Umbilical cord (tissue), 1 donor: ENCODE measurements at regions not wholly inside any gene's neighbourhood (a gene's known extent, or its start where the extent isn't known, plus 50 kb on each side); places are given as distances from the start of the nearest gene placed in this dataset.

ENCODE experiments used
- DNase-seq: peaks from one replicate; pipeline ENCODE4 v3.0.0-alpha.2; 2015; ENCODE audit warnings: low spot score

GRCh38 chr1:3954170-3955169 is 54.4 kb upstream of the C1orf174 start:
- DNase-seq, result no peak

- DNase-seq, result no peak
Observed at GRCh38 chr1:3955196-3955772, 55.2 kb upstream of the C1orf174 start.

- no peak for DNase-seq
Observed at GRCh38 chr1:3956527-3957170, 56.6 kb upstream of the C1orf174 start.

GRCh38 chr1:3959361-3959760 is 59.3 kb upstream of the C1orf174 start:
- DNase-seq, result no peak

GRCh38 chr1:3963554-3963953 is 63.5 kb upstream of the C1orf174 start:
- no peak for DNase-seq

GRCh38 chr1:3965693-3966092 is 65.6 kb upstream of the C1orf174 start:
- DNase-seq, result no peak

- no peak for DNase-seq
Observed at GRCh38 chr1:3968851-3969250, 68.8 kb upstream of the C1orf174 start.

- no peak for DNase-seq
Observed at GRCh38 chr1:3971981-3972380, 71.9 kb upstream of the C1orf174 start.

- no peak for DNase-seq
Observed at GRCh38 chr1:3975903-3976630, 76.0 kb upstream of the C1orf174 start.

GRCh38 chr1:3976821-3977220 is 76.7 kb upstream of the C1orf174 start:
- no peak for DNase-seq

- no peak for DNase-seq
Observed at GRCh38 chr1:3978196-3978989, 78.3 kb upstream of the C1orf174 start.

- no peak for DNase-seq
Observed at GRCh38 chr1:3978990-3979325, 78.9 kb upstream of the C1orf174 start.

- DNase-seq, result no peak
Observed at GRCh38 chr1:3981261-3981660, 81.2 kb upstream of the C1orf174 start.

GRCh38 chr1:3981746-3982505 is 81.9 kb upstream of the C1orf174 start:
- no peak for DNase-seq

- DNase-seq, result no peak
Observed at GRCh38 chr1:3983181-3983580, 83.1 kb upstream of the C1orf174 start.

GRCh38 chr1:3984586-3984985 is 84.5 kb upstream of the C1orf174 start:
- no peak for DNase-seq

- no peak for DNase-seq
Observed at GRCh38 chr1:3986686-3987218, 86.7 kb upstream of the C1orf174 start.

- DNase-seq, result no peak
Observed at GRCh38 chr1:3987669-3988235, 87.7 kb upstream of the C1orf174 start.

- no peak for DNase-seq
Observed at GRCh38 chr1:3988431-3988830, 88.4 kb upstream of the C1orf174 start.

GRCh38 chr1:3989465-3989864 is 89.4 kb upstream of the C1orf174 start:
- no peak for DNase-seq
